HG03159 (cell line): ENCODE measurements at regions not wholly inside any gene's neighbourhood (a gene's known extent, or its start where the extent isn't known, plus 50 kb on each side); places are given as distances from the start of the nearest gene placed in this dataset.

ENCODE experiments used
- ATAC-seq: cut with Tn5 transposase; IDR thresholded peaks from one replicate; pipeline ENCODE4 v1.9.1; 2021; ENCODE audit warnings: mild to moderate bottlenecking, moderate library complexity; ENCODE audit not compliant: unreplicated experiment

GRCh38 chr1:81410941-81411340 lies 389.8 kb upstream of the ADGRL2 start:
- no peak for ATAC-seq

DNA sequence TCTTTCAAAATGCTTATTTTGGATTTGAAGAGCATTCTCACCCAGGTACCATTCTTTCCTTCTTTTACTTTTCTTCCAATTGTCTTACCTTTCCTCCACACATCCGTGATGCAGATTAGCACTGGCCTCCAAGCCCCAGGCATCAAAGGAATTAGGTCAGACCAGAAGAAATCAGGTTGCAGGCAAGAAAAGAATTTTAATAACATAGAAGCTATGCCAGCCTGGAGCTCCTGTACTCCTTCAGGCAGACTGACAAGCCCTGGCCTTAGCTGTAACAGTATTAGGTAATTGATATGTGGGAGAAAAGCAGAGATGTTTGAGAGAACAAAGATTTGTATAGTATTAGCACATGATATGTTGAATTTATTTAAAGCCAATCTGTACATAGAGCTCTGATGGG lies 390.4 kb upstream of the ADGRL2 start:
- no peak for ATAC-seq

GRCh38 chr1:81409780-81410274 lies 390.9 kb upstream of the ADGRL2 start:
- ATAC-seq = no peak

GRCh38 chr1:81409262-81409661 lies 391.5 kb upstream of the ADGRL2 start:
- ATAC-seq = no peak

DNA sequence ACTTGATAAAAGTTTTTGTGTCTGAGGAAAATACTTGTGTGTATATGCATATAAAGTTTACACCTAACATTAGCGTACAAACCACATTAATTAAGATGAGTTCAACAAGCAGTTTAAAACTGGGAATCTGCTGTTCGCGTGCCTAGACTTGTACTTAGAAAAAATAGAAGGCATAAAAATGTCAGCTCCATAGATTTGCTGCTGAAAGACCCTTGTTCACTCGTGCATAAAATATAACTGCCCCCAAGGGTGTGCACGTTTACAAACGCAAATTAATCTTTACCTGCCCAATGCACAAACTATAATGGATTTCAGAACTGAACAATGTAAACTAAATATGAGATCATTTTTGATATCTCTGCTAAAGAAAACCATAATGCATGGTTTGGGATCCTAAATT lies 392.3 kb upstream of the ADGRL2 start:
- no peak for ATAC-seq

DNA sequence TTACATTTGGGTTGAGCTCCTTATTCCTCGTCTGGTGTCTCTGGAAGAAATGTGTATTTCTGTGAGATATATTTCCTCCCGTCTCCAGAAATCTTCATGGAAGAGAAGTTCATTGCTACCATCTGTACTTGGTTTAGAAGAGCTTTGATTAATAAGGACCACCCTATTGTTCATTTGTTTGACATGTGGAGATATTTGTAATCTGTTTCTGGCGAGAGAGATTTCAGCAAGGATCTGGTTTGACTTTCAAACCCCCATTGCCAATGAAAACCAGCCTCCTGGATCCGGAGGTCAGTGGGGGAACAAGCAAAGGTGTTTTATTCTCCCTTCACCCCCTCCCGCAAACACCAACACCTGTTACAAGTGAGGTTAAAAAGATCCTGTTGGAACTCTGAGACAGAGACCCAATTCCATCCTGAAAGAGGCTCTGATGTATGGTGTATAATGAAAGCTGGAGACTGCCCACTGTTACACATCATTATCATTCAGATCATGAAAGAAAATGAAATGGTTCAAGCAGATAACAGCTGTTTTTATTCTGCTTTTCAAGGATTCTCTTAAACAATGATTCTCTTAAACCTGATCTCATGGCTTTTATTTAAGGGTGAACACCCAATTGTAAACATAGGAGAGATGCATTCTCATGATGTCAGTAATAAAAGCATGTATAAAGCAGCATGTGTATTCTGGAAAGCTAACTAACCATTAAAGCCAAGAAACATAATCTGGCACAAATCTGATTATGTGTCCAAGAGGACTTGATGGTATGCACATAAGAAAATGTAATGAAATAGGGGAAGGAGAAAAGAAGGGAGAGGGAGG lies 393.5 kb upstream of the ADGRL2 start:
- no peak for ATAC-seq

DNA sequence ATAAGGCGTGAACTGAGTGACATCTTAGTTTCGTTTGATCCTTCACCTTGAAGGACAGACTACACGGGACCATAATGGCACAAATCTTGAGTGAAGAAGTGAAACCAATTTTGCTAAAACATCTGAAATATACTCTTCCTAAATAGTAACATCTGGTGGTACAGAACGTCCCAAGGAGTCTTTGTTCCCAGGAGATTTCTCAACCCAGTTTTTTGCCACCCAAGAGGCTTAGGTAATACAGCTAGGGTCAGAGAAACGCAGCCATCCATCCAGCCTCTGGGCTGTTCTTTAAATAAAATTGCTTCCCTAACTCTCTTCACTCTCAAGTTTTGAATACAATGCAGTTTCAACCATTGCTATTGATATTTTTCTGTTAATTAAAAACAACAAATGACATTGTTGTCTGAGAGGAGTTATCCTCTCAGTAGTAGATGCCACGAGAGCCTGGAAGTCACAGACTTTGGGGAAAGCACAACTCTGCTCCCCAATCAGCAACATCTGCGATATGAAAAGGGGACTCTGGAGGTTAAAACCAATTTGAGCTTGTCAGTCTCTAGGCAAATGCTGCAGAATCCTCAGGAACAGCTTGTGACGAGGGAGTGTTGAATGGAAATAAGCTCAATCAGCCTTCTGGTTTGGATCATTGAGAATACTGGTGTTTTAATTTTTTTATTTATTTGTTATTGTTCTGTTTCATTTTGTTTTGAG lies 394.3 kb upstream of the ADGRL2 start:
- no peak for ATAC-seq

DNA sequence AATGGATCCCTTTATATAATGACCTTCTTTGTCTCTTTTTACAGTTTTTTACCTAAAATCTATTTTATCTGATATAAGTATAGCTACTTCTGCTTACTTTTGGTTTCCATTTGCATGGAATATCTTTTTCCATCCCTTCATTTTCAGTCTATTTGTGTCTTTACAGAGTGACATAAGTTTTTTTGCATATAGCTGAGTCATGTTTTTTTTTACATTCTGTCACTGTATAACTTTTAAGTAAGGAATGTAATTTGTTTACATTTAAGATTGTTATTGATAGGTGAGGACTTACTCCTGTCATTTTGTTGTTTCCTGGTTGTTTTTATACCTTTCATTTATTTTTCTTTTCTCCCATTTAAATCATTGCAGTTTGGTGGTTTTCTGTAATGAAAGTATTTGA lies 402.7 kb upstream of the ADGRL2 start:
- ATAC-seq = no peak

GRCh38 chr1:81392526-81393226 lies 408.1 kb upstream of the ADGRL2 start:
- ATAC-seq = no peak

- no peak for ATAC-seq
Observed at GRCh38 chr1:81391125-81391828, 409.5 kb upstream of the ADGRL2 start.

DNA sequence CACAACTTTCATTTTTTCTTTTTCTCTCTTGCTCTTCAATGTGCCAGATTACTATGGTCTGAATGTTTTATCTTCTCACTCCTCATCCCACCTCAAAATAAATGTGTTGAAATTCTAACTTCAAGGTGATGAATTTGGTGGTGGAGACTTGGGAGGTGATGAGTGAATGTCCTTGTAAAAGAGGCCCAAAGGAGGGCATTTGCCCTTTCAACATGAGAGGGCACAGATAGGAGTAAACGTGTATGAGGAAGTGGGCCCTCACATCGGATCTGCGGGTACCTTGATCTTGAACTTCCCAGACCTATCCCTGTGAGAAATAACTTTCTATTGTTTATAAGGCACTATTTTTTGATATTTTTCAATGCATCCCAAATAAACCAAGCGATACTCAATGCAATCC lies 412.3 kb upstream of the ADGRL2 start:
- no peak for ATAC-seq

DNA sequence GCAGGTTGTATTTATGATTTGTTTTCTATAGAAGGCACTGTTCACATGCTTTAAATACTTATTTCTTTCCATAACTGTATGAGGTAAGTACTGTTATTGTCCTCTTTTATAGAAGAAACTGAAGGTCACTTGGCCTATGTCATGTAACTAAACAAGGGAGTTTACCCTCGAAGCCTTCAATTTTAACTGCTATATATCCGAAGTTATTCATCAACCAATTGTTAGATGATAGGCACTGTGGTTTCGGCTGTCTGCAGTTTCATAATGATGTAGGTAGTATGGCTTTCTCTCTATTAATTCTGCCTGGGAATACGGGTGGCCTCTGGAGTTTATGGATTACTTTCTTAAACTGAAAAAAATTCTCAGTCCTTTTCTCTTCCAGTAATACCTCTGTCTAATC lies 413.3 kb upstream of the ADGRL2 start:
- no peak for ATAC-seq

DNA sequence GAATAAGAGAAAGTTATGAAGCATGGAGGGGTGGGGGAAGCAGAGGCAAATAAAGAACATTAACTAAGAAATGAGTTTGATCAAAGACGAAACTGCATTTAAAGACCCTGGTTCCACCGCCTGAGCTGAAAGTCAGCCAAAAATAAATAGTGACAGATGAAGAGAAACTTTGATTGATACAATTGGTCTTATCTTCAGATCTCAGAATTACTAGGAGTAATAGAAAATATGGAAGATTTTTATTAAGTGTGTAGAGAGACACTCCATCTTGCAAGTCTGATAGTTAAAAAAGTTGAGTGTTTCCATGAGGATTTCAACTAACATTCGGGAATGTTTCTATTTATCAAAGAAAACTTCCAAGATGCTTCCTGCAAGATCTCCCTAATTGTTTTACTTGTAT lies 418.2 kb upstream of the ADGRL2 start:
- ATAC-seq = no peak

DNA sequence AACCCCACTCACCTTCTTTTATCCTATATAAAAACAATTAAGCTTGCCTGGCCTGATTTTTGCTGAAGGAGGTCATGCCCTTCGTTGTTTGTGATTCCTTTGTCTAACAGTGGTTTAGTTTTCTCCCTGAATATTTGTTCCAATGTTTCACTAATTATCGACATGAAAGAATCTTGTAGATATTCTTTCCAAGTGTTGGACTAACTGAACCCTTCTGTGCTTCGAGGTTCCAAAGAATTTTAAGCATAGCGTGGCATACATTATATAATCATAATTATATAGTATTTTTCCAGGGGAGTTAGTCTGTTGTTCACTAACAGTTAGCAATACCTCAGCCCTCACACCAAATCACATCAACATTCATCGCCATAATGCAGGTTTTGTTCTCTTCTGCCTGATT lies 418.9 kb upstream of the ADGRL2 start:
- no peak for ATAC-seq

DNA sequence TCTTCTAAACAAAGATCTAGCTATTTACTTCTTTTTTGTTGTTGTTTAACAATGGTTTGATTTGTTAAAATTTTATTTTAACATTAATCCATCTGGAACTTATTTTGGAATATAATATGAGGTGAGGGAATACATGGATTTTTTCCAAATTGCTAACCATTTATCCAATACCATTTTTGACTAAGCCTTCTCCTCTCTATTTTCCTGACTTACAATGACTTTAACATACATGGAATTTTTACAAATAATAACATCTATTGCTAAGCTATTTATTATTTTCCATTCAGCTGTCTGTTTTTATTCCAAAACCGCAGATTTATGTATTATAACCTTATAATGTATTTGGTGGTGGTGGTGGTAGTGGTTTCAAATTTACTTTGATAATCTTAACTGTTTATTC lies 420.3 kb upstream of the ADGRL2 start:
- no peak for ATAC-seq

DNA sequence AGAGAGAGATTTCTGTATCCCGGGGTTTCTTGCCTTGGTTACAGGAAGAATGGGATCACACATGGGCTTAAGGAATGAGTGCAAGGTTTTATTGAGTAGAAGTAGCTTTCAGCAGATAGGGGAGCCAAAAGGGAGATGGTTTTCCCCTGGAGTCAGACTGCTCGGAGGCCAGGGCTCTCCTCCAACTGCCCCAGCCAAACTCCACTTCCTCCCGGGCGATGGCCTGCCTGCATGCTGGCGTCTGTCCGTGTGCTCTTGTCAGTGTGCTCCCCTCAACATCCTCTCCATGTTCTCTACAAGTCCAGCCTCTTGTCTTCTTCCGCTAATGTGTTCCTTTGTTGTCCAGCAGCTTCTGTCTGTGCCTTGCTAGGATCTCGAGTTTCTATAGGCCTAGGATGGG lies 421.3 kb upstream of the ADGRL2 start:
- no peak for ATAC-seq

DNA sequence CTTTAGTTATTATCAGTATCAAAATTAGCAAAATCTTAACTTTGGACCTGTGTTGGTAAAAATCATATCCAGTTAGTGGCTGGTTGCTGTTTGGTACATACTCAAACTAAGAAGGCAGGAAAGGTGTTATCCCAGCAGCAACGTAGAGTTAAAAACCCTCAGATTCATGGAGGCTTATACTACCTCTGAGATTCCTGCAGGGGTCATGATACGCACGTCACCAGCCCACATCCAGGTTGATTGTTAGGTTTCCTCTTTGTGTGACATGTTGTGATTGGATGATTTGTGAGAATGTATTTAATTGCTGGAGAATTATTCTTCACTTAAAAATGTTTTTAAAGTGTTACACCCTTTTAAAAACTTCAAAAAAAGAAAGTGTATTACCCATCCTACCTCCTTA lies 423.3 kb upstream of the ADGRL2 start:
- ATAC-seq = no peak

- ATAC-seq = no peak
Observed at GRCh38 chr1:81375884-81376548, 424.7 kb upstream of the ADGRL2 start.

DNA sequence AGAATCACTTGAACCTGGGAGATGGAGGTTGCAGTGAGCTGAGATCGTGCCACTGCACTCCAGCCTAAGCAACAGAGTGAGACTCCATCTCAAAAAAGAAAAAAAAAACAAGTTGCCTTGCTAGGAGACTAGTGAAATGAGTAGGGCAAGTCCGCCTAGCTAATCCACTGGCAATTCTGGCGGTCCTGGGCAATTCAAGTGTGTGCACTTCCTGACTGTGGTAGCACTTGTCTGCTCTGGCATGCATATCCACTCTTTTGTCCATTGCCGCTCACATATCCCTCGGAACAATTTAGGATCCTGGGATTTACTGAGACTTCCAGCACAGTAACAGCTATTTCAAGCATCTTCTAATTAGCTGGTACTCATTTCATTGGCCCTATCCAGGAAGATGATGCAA lies 426.3 kb upstream of the ADGRL2 start:
- ATAC-seq = no peak

DNA sequence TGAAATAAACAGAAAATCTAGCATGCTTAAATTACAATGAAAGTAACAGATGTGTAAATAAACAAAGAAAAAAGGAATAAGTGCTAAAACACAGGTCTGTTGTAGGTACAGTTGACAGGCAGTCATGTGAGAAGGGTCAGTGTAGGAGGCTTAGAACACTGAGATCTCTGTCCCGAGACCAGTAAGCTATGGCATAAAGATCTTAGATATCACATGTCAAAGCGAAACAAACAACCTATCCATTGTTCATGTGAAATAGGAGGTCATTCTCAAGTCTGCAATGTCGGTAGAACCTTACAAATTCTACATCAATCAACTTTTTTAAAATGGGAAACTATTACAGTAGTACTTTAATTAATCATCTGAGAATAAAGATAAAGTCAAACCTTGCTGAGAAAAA lies 428.9 kb upstream of the ADGRL2 start:
- ATAC-seq = no peak

DNA sequence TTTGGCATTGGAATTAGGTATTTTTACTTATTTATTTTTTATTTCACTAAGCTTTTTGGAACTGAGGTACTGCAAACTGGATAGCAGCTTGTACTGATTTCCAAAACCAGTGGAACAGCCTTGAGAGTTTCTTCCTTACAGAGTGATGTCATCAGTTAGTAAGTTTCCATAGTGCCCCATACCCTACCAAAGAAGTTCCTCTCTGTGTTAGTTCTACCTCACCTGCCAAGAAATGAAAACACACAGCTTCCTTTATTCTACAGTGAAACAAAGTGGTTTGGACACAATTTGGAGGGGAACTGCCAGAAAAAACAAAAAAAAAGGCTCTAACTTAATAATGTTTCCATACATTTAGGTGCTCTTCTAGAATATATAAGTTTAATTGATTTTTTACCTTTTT lies 430.9 kb upstream of the ADGRL2 start:
- no peak for ATAC-seq
